Stimulated activated CD8-positive, alpha-beta memory T cell treated with anti-CD3 and anti-CD28 coated beads, Interleukin-12 subunit alpha, Interleukin-12 subunit beta, amount 100 ng/mL, for 1 hour (primary cell): ENCODE measurements at regions not wholly inside any gene's neighbourhood (a gene's known extent, or its start where the extent isn't known, plus 50 kb on each side); places are given as distances from the start of the nearest gene placed in this dataset.
"Not testable (repeated sequence)": the region's sequence is repeated elsewhere in the genome, so short reads cannot be mapped to it uniquely, and the experiment has no call there.

ENCODE experiments used
- DNase-seq: peaks from one replicate; pipeline ENCODE4 v3.0.0-alpha.2; 2020; ENCODE audit warnings: low read depth

DNA sequence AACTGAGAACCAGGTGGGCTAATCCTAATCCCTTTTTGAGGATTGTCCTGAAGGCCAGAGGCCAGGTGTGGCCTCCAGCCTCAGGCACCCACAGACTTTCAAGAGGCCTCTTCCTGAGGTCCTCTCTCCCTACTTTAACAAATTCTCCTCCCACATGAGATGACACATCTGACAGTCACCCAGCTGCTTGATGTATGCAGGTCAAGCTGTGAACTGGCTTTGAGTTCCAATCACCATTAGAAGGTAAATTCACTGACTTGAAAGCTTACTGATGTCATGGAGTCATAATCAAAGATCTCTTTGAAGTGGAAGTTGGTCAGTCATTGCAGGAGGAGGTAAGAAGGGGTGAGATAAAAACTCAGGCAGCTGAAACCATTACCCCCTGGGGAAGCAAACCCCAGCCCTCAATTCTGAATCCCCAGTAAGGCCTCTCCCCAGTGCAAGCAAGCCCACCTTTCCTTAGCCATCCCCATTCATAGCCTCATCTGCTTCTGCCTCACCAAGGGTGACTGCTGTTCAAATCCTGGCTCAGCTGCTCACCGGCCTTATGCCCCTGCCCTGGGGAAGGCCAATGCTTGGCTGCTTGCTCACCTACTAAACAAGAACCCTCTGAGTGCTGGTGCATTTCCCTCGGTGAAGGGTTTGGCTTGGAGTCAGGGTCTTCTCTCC, 196.3 kb downstream of the BCL2L11 start:
- DNase-seq, result not testable (repeated sequence)

GRCh38 chr2:111319552-111319951, 198.8 kb downstream of the BCL2L11 start:
- DNase-seq, result not testable (repeated sequence)

DNA sequence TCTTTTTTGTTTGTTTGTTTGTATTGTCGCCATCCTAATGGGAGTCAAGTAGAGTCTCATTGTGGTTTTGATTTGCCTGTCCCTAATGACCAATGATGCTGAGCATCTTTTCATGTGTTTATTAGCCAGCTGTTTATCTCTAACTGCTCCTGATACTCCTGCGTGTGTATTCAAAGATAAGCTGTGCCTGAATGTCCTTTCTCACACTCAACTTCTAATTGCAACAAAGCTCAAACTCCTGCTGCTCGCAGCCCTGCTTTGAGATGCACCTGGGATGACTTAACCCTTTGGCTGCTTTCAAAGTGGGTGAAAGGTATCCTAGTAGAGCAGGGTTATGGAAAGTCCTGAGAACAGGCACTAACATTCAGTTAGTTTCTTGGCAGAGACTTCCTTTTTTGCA, 199.6 kb downstream of the BCL2L11 start:
- not testable (repeated sequence) for DNase-seq

DNA sequence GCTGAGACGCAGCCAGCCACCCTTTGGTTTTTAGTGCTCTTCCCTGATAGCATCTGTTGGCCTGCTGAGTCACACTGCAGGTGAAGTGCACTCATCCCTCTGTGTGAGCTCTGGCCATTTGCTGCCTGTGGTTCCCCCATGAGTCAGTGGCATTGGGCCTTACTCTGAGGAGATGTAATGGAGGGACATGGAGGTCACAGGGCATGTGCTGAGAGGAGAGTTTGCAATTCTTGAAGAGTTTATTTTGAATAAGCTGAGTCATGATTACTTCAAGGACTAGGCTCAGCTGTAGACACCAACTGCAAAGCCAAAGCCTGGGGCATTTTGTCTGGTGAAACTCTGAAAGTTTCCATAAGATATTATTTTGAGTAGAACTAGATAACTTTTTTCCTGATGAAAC, 200.3 kb downstream of the BCL2L11 start:
- not testable (repeated sequence) for DNase-seq

GRCh38 chr2:111323384-111323783, 202.7 kb downstream of the BCL2L11 start:
- DNase-seq, result not testable (repeated sequence)

GRCh38 chr2:111327726-111328125, 207.0 kb downstream of the BCL2L11 start:
- DNase-seq, result not testable (repeated sequence)

DNA sequence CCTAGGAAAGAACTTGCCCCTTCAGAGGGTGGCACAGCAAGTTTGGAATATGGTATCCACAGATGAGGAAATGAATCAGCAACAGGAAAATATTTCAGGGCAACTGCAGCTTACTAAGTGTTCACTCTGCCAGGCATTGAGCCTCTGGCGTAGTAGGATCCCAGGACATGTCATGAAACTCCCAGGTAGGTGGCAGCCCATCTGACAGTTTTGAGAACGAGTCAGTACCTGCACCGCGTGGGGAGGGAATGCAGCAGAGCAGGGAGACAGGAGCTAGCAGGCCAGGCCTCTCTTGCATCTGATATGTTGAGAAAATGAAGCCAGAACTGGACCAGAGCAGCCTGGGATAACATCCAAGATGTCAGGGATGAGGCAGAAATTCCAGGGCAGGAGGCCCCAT, 208.6 kb downstream of the BCL2L11 start:
- not testable (repeated sequence) for DNase-seq

DNA sequence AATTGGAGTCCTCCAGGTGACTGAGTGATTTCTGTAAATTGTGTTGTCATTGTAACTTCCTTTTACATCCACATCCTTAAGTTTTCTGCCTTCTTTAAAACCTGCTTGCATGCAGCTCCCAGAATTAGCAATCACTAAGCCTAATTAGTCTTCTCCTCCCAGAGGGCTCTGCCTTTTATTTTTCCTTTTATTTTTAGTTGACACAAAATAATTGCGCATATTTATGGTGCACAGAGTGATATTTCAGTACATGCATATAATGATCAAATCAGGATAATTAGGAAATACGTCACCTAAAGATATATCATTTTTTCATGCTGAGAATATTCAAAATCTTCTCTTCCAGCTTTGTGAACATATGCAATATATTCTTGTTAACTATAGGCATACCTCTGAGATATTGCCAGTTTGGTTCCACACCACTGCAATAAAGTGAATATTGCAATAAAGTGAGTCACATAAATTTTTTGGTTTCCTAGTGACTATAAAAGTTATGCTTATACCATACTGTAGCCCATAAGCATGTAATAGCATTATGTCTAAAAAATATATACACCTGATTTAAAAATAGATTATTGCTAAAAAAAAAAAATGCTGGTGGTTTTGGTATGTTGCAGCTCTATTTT, 210.5 kb downstream of the BCL2L11 start:
- not testable (repeated sequence) for DNase-seq

GRCh38 chr2:111335220-111335907, 214.7 kb downstream of the BCL2L11 start:
- DNase-seq, result not testable (repeated sequence)

- DNase-seq, result not testable (repeated sequence)
These were observed 217.8 kb downstream of the BCL2L11 start for GRCh38 chr2:111338474-111338873.

DNA sequence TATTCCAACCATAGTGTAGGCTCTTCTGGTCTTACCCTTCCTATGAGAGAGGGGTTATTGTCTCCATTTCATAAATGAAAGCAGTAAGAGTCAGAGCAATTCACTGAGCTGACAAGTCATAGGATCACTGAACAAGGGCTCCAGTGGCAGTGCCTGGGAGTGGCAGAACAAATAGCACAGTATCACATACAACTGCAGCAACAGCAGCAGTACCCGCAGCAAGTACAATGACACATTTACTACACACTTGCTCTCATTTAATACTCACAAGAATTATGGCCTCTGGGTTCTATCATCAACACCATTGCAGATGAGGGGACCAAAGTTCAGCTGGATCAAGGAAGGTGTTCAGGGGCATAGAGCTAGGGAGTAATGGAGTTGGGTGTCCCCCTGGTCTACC, 218.8 kb downstream of the BCL2L11 start:
- DNase-seq, result not testable (repeated sequence)

GRCh38 chr2:111344590-111344989, 223.9 kb downstream of the BCL2L11 start:
- DNase-seq, result not testable (repeated sequence)

DNA sequence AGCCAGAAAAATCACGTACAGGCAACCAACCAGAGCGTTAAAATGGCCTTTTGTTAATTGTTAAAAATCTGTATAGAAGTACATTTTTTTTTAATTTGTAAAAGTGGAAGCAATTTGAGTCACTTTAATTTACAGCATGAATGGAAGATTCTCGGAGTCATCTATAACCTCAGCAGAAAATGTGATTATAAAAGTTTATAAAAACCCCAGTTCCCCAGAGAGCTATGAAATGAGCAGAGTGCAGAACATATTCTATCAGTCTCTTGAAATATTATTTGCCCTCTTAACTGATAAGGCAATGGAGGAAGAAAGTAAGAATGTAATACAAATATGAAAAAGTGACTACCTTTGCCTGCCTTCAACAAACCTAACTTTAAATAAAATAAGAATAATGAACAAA, 224.7 kb downstream of the BCL2L11 start:
- not testable (repeated sequence) for DNase-seq

DNA sequence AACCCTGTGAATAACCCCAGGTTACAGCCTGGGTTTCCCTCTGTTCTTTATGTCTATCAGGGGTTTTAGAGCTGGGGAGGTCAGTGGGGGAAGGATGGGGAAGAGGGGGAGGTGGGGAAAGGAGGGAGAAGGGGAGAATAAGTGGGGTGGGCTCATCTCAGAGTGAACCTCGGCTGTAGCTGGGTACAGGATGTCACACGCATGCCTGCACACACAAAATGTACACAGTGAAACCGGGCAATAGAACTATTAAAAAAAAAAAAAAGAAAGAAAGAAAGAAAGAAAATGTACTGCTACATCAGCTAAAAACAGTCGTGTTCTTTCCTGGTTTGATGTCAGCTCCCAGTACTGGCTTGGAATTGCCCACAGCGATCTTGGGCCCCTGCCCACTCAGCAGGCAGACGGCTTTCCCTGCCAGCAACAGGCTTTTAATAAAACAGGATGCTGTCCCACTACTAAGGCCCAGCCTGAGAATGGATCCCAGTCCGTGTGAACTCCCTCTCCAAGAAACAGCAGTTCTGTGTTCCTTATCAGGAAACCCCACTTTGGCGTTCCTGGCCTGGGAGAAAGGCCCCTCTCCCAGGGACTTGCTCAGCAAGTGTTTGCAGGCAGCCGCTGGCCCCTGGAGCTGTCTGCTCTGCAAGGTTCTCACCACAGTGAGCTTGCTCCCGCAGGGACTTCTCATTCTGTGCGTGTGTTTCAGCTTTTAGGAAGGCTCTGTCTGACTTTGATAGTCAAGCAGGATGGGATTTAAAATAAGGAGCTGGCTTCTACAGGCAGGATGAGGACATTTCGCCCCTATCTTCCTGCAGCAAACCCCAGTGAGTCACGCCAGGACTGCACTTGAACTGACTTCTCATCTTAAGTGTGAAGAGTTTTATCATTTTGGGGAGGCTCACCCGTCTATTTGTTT, 225.6 kb downstream of the BCL2L11 start:
- DNase-seq, result not testable (repeated sequence)

GRCh38 chr2:111347695-111348094, 227.0 kb downstream of the BCL2L11 start:
- DNase-seq, result not testable (repeated sequence)

DNA sequence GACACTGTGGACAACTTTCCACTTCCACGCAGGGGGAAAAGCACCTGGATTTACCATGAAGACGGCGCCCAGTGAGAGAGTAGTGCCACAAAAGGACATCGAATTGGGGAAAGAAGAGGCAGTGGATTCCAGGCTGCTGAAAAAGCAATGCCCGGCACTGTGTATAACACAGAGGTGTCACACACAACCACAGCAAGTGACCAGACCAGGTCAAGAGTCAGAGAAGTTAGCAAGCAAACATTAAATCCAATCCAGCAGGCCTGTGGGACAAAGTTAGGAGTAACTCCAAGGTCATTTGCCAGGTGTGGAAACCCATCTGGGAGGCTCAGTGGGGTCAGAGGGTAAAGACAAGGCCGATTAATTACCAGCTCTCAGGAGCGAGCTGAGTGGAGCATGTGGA, 227.6 kb downstream of the BCL2L11 start:
- not testable (repeated sequence) for DNase-seq

GRCh38 chr2:111355022-111355817, 234.5 kb downstream of the BCL2L11 start:
- DNase-seq, result not testable (repeated sequence)

- not testable (repeated sequence) for DNase-seq
These were observed 235.3 kb downstream of the BCL2L11 start for GRCh38 chr2:111355823-111356511.

DNA sequence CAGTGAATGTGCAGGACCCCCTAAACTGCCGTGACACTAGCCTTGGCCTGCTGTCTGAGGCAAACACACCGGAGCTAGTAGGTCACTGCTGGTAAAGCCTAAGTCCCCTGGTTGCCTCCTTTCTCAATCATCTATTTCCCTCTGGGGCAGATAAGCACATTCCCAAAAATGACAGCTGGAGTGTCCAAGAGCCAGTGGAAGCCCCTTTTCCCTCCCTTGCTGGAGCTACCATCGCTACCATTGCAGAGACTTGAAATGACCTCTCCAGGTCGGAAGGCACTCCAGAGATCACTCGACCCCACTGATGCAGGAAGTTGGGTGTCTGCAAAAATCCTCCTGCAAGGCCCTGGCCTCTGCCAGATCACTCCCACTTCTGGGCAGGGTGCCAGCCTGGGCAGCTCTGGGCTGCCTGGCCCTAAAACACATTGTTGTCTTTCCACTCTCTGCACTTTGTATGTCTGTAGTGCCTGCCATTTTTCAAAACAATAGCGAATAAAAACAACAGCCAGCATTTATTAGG, 235.9 kb downstream of the BCL2L11 start:
- DNase-seq, result not testable (repeated sequence)

DNA sequence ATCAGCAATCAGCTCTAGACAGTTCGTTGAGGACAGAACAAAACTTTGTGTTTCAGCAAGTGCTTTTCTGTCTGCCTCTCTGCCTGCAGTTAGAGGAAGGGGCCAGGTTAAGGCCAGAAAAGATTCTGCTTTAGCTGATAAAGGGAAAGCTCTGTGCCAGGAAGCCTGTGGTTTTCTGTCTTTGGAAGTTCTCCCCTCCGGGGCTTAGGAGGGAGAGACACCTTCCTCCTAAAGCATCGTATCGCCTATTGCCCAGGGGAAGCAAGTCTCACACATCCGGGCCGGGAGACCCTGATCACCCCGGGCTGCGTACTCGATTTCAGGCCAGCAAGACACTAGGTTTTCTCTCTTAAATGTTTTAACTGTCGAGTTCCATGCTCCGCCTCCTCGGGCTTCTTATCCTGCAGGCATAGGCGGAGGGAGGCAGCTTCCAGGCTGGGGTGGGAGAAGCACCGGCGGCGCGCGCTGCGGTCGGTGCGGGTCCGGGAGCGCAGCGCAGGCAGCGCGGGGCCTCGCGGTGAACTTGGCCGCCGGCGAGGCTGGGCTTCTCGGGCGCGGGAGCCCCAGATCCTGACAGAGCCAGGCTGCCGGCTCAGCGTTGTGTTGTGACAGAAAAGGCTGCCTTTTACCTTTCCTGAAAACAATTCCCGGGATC, 245.4 kb downstream of the BCL2L11 start:
- not testable (repeated sequence) for DNase-seq
